GM19240 (cell line): ENCODE measurements at regions not wholly inside any gene's neighbourhood (a gene's known extent, or its start where the extent isn't known, plus 50 kb on each side); places are given as distances from the start of the nearest gene placed in this dataset.
"Not testable (repeated sequence)": the region's sequence is repeated elsewhere in the genome, so short reads cannot be mapped to it uniquely, and the experiment has no call there.

ENCODE experiments used
- DNase-seq: peaks from one replicate; pipeline ENCODE4 v3.0.0; 2011; ENCODE audit warnings: low spot score; ENCODE audit not compliant: insufficient read length

DNA sequence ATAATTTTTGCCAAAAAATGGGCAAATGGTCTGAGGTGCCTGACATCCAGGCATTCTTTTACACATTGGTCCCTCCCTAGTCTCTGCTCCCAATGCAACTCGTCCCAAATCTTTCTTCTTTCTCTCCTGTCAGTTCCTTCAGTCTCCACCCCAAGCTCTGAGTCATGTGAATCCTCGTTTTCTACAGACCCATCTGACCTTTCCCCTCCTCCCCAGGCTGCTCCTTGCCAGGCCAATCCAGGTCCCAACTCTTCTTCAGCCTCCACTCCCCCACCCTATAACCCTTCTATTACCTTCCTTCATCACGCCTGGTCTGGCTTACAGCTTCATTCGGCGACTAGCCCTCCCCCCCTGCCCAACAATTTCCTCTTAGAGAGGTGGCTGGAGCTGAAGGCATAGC is 55.3 kb downstream of the BBS10 start:
- not testable (repeated sequence) for DNase-seq

DNA sequence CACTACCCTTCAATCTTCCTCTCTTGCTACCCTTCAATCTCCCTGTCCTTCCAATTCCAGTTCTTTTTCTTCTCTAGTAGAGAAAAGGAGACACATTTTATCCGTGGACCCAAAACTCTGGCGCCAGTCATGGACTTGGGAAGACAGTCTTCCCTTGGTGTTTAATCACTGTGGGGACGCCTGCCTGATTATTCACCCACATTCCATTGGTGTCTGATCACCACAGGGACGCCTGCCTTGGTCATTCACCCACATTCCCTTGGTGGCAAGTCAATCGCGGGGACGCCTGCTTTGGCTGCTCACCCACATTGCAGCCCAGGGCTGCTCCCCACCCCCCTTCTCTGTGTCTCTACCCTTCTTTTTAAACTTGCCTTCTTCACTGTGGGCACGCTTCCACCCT is 55.9 kb downstream of the BBS10 start:
- not testable (repeated sequence) for DNase-seq

DNA sequence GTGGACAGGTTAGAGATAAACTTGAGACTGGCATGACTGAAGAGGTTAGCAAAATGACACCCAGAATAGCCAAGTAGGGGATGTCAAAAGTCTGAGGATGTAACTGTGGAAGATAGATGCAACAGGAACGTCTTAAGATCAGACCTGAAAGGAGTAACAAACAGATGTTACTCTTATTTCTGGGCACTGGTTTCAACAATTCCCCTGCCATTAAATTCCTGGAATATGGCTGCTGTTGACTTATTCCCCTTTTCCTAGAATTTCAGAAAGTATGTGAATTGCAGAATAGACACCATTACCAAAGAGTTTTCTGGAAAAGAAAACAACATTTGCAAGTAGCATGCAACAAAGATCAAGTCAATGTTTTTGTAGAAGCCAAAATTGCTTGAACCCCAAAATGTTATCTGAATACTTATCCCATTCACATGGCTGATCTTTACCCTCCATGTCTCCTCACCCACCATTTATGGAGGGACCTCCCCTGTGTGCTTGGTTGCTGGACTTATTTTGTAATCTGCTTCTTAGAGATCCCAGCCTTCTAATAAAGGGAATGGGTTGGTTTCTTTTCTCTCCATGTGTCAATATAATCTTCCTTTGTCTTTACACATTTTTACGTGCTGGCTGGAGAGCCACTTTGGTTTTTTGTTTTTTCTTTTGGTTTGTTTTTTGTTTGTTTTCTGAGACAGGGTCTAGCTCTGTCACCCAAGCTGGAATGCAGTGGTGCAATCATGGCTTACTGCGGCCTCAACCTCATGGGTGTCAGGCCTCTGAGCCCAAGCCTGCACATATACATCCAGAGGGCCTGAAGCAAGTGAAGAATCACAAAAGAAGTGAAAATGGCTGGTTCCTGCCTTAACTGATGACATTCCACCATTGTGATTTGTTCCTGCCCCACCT is 57.0 kb downstream of the BBS10 start:
- DNase-seq, result no peak

DNA sequence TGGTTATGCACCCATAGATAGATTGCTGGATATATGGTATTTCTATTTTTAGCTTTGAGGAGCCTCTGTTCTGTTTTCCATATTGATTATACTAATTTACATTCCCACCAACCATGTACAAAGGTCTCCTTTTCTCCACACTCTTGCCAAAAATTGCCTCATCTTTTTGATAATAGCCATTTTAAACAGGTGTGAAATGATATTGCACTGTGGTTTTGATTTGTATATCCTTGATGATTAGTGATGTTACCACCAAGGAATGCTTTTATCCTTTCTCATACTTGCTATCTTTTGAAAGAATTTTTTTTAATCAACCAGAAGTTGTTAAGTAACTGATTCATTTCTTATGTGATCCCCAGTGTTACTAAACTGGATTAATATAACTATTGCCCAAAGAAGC is 60.0 kb downstream of the BBS10 start:
- DNase-seq, result no peak

DNA sequence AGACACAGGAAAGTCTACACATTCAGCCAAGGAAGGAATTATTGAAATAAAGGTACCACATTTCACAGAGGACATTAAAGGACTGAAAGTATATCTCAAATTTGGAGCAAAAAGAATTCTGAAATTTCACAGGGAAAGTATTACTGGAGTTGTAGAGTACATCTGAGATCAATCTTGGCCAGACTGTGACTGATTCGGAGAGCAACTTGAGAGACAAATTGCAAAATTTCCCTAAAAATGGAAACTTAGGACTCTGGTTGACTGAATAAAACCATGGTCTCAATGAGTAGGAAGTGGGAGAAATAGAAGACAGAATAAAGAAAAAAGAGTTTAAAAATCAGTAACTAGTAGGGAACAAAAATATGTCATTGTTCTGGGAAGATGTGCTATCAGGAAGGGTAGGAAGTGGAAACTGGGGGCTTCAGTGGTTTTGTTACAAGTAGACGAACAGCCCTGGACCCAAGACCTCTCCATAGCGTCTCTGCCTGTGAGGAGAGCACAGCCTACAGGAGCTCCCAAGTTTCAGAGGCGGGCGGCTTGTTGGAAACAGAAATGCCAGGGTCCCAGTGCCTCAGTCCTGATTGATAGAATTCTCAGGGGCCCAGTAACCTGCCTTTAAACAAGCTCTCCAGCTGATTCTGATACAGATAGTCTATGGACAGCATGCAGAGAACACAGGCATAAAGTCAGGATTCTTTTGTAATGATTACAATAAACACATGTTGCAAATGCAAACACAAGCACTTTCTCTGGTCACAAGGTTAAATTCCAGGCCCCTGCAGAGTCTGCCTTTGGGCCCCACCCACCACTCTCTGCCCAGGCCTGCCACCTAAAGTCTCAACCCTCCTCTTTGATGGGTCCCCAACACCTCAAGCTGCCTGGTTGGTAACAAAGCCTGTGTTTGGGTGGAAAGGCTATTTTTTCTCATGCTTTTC is 63.1 kb downstream of the BBS10 start:
- no peak for DNase-seq

DNA sequence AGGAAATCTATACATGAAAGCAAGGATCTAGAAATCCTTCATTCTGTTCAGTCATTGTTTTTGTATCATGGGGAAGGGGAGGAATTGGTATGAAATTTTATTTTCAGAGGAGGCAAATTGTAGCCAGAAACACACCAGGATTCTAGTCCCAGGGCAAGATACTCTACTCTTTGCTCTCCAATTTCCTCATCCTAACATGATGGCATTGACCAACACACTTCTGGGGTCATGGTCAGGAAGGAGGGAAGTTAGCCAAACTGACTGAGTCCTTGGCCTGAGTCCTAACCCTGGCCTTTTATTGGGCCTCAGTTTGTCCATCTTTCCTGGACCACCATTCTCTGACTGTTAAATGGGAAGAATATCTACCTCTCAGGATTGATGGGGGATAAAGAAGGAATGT is 65.5 kb downstream of the BBS10 start:
- DNase-seq, result no peak

DNA sequence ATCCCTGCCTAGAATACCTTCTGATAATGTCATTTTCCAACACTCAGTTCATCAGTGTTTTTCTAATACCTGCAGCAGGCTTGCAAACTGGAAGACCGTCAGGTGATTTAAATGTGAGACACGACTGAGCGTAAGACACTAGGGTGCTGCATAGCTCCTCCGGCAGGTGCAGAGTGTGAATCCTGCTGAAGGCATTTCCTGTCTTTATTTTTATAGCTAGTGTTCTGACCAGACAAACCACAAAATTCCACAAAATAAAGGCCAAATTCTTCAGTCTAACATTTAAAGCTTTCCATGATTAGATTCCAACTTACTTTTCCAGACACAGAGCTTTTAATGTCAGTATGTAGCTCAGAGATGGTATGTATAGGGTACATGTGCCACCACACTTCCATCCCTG is 70.7 kb downstream of the BBS10 start:
- DNase-seq, result no peak

DNA sequence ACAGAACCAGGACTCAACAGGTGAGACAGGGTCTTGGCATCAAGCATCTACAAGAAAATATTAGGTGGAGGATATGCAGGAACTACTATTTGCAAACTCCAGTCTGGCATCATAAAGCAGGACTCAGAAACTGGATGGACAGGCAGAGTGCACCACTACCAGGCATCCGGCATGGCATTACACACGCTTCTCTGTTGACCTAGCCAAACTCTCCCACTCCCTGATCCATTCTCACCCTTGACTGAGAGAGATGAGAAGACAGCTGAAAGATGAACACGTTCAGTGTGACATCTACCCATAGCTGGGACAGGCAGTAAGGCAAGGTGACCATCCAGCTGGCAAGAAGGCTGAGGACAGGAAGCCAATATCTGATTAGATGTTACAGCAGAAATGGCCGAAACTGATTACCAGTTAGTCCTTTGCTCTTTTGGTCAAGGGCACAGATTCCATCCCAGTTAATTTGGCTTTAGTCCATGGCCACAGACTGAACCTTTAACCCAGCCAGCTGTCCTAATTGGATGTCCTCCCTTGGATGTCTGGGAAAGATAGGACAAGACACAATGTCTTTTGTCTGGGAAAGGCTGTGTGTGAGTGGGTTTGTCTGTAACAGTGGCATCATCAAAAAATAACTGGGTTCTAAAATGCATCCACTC is 71.6 kb downstream of the BBS10 start:
- DNase-seq, result no peak

DNA sequence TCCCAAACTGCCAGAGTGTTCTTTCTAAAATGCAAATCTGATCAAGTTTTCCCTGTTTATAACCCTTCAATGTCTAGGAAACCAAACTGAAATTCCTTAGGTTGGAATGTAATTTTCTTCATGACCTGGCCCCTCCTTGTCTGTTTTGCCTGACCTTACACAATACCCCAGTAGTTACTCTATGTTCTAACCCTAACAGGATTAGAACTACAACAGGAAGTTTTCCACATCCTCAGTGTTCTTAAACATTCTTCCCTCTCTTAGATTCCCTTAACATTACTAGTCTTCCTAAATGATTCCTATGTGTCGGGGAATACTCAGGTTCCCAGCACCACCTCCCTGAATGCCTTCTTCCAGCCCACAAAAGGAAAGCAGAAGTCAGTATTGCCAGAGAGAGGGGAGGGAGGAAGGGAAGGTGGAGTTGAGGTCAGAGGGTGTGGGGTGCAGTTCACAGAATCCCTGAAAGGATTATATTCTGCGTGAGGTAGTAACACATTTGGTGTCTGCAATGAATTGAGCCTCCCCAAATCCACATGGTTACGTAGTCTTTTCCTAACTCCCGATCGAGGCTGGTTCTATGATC is 72.6 kb downstream of the BBS10 start:
- no peak for DNase-seq

DNA sequence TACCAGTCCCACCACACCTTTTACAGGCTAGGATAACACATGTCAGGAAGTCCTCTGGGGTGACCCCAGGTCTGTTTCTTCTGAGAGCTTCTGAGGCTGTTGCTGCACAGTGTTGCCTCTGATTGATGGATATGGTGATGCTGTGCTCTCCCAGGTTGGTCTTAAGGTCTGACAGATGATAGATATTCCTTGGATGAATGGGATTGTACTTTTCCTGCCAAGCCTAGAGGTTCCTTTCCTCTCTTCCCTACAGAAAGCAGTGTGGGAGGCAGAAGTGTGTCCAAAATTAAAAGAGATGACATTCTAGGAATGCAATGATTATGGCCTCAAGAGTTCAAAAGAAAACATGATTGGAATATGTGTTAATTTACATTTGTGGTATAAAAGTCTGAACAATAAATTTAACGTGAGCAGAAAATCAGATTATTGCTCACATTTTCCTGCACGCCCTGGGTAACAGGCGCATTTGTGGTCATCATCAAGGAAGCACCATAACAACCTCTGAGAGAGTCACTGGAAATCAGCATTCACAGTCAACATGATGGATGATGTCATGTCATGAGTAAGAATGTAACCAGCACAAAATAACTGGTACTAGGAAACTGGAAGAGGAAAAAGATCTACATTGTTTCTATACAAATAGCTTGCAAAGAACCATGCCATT is 73.7 kb downstream of the BBS10 start:
- DNase-seq, result no peak

DNA sequence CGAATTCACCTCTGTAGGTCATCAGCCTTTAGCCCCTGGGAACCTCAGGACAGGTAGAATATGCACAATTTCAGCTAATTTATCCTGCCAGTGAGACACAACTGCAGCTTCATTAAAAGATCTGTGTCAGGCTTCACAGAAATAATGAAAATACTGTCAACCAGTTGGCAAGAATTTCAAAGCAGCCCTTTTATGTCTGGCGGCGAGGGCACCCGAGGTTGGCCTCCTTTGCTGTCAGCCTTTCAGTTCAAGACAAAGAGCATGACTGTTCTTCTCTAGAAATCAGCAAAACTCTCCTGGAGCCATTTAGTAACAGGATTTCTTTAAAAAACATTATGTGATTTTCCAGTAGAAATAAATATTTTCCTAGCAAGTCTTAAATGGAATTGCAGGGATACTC is 75.9 kb downstream of the BBS10 start:
- DNase-seq, result no peak

DNA sequence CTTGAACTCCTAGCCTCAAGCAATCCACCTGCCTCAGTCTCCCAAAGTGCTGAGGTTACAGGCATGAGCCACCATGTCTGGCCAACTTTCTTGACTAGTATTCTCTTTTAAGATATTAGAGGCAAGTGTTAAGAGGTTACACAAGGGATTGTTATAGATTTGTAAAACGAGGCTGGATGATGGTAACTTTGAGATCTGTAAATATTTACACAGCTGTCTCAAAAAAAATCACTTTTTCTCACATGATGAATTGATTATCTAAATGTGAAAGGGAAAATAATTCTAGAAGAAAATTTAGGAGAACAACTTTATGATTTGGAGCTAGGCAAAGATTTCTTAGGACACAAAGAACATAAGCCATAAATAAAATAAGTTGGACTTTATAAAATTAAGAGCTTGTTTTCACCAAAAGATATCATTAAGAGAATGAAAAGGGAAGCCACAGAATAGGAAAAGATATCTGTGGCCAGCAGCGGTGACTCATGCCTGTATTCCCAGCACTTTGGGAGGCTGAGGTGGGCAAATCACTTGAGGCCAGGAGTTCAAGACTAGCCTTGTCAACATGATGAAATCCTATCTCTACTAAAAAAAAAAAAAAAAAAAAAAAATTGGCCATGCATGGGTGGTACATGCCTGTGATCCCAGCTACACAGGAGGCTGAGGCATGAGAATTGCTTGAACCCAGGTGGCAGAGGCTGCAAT is 77.4 kb downstream of the BBS10 start:
- DNase-seq, result no peak

DNA sequence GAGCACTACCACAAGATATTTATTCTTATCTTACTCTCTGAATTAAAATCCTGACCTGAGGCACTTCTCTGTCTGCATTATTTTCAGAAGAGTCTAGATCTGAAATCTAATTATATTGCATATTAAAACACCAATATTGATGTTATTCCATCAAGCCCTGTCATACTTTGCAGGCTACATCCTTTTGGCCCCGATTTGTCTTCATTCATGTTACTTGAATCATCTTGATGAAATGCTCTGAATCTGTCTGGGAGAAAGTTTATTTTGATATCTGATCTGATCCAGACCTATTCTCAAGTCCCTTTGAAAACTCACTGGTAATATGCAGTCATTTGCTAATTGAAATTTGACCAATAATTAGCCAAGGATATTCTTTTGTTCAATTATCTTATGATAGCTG is 79.9 kb downstream of the BBS10 start:
- DNase-seq, result no peak

DNA sequence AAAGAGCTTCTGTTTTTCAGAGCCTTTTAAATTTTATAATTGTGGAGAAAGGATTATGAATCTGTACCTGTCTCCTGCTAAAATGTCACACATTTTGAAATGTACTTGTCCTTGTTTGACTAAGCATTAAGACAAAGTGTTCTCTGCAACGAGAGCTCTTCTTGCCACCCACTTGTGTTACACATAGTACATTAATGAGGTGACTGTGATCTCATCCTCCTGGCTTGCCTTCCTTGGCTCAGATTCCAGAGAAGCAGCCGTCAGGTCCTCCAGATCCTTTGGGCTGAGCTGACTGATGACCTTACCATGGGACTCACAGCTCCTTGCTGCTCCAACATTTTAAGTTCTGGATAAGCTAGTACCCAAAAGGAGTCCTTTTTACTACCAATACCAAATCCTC is 81.4 kb downstream of the BBS10 start:
- no peak for DNase-seq

DNA sequence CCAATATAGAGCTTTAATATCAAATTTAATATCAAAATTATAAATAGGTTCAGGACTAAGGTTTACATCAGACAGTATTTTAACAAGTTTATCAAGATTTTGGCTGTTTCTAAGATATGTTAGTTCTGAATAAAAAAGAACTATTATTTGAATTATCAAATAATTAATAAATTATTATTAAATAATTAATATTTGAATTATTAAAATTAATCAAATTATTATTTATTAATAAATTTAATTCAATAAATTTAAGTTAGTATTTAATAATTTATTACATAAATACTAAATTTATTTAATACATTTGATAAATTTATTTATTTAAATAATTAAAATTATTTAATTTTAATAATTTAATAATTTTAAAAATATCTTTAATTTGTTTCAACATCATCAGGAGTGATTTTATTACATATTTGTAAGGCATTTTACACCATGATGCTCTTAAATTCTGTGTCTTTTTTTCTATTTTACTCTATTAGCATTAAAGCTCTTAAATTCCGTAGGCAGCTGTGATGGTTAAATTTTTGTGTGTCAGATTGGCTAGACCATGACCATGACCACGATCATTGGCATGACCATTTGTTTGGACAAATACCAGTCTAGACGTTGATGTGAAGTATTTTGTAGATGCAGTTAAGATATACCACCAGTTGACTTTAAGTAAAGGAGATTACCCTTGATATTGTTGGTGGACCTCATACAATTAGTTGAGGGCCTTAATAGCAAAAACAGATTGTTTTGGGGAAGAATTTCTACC is 82.6 kb downstream of the BBS10 start:
- no peak for DNase-seq

DNA sequence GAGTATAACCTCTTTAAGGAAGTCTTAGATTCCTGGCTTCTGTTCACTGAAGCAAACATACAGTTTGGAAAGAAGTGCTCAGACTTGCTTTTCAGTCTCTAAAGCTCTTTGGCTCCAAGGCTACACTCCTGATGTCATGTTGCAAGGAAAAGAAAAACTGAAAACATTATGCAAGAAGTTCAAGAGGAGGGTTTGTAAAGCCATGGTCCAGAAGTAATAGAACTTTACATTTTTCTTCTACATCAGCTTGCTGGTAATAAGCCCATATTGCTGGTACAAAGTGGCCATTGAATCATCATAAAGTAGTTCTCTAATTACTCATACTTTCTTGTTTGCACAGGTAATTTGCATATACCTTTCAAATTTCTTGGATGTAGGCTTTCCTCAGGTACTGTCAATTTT is 83.6 kb downstream of the BBS10 start:
- no peak for DNase-seq

DNA sequence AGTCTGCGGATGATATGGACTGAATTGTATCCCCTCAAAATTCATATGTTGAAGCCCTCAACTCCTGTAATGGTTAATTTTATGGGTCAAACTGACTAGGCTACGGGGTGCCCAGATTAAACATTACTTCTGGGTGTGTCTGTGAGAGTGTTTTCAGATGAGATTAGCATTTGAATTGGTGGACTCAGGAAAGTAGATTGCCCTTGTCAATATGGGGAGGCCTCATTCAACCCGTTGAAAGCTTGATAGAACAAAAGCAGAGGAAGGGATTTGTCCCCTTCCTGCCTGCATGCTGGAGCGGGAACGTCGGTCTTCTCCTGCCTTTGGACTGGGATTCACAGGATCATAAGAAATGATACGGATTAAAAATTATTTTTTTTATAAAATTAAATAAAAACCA is 84.5 kb downstream of the BBS10 start:
- no peak for DNase-seq

DNA sequence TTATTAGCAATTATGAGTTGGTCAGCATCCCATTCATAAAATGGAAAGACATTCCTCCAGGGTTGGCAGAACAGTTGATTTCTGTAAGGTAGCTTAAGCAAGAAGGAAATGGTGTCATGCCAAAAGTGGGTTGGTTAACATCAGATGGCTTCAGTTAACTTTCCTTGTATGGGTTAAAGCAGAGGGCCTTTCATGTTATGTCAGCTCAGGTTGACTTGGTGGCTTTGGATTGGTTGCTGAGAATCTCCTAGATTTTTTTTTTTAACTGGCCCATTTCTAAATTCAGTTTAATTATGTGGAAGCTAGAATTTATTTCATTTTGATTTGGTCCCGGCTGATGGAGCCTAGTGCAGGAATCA is 87.8 kb downstream of the BBS10 start:
- no peak for DNase-seq

DNA sequence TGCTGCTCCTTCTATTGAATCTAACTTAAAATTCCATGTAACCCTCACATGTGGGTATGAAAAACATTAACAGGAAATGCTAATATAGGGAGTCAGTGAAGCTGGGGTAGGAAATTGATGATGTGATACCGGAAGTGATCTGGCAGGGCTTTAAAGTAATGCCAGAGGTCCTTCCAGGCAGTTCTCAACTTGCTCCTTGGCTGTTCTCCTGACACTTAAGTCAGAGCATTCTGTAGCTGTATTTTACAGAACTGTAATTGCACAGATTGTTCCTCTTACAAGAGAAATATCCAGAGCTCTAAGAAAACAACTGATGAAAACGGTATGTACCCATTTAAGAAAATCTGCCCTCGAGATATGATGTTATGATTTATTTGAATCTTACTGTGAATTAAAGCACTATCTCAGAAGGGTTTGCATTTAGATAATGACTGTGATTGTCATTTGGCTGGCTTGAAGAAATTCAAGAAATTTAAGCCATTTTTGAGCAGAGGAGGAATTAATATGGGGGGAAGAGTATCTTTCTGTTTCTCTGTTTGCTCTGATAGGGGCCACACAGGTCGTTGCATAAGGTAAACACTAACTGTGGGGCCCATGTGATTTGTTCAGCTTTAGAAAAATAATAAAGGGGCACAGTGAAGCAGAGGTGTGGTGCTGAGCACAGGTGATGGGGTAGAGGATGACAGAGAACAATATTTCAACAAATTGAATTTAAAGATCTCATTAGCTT is 88.4 kb downstream of the BBS10 start:
- DNase-seq, result no peak
